PFSK-1 (cell line): ENCODE measurements at regions not wholly inside any gene's neighbourhood (a gene's known extent, or its start where the extent isn't known, plus 50 kb on each side); places are given as distances from the start of the nearest gene placed in this dataset.

ENCODE experiments used
- POLR2AphosphoS5 ChIP-seq: IDR thresholded peaks from 2 replicates; pipeline ENCODE4 v1.6.1; 2012; ENCODE audit warnings: low read depth, mild to moderate bottlenecking, control low read depth, low read length, moderate library complexity
- TAF1 ChIP-seq: IDR thresholded peaks from 2 replicates; pipeline ENCODE4 v1.6.1; 2012; ENCODE audit warnings: low read length, control low read depth, borderline replicate concordance; ENCODE audit not compliant: insufficient read depth

- no peak for TF ChIP-seq POLR2AphosphoS5
- no peak for TF ChIP-seq TAF1
Observed at GRCh38 chr14:42654707-42655106, 1048.0 kb downstream of the LRFN5 start.
